COLO829 (cell line): ENCODE measurements at regions not wholly inside any gene's neighbourhood (a gene's known extent, or its start where the extent isn't known, plus 50 kb on each side); places are given as distances from the start of the nearest gene placed in this dataset.
"Not testable (repeated sequence)": the region's sequence is repeated elsewhere in the genome, so short reads cannot be mapped to it uniquely, and the experiment has no call there.

Experiments used
- DNase-seq: peaks from one replicate; pipeline ENCODE4 v3.0.0; 2012; ENCODE audit warnings: low spot score

GRCh38 chr7:149930374-149931068 lies 56.8 kb downstream of the ATP6V0E2 start:
- not testable (repeated sequence) for DNase-seq

- DNase-seq, result not testable (repeated sequence)
Measured at GRCh38 chr7:149933776-149934175, 60.0 kb downstream of the ATP6V0E2 start.

DNA sequence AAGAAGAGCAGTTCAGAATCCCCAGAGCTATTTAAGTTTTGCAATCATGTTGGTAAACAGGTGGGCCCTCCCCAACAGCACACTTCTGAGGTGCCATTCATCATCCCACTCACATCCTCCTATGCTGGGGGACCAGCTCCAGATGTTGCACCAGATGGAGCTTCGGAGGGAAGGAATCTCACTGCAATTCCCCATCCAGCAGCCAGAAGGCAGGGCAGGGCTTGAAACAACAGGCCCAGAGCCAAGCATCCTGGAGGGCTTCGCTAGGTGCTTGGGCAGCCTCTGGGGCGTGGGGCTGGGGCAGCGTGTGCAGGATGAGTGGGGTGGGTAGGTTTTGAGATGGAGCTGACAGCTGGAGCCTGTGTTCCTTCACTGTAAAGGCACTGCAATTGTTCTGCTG lies 73.6 kb downstream of the ATP6V0E2 start:
- not testable (repeated sequence) for DNase-seq

- DNase-seq, result not testable (repeated sequence)
Measured at GRCh38 chr7:149948444-149948843, 74.7 kb downstream of the ATP6V0E2 start.

- DNase-seq, result not testable (repeated sequence)
Measured at GRCh38 chr7:149949863-149950577, 76.3 kb downstream of the ATP6V0E2 start.

DNA sequence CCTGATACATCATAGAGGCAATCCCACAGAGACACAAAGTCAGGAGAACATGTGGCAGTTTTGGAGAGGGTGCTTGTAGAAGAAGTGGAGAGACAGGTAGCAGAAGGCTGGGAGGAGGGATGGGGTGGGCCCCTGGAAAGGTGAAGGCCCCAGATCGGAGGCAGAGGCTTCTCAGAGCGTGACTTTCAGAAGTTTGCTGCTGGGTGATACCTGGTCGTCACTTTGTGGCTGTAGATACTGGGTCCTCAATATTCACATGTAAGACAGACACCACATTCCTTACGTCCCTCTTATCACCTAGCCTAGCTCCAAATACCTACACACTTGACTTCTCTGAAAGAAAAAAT lies 76.8 kb downstream of the ATP6V0E2 start:
- DNase-seq, result not testable (repeated sequence)

- not testable (repeated sequence) for DNase-seq
Measured at GRCh38 chr7:149951579-149951978, 77.8 kb downstream of the ATP6V0E2 start.

- DNase-seq, result not testable (repeated sequence)
Measured at GRCh38 chr7:149958880-149959279, 85.1 kb downstream of the ATP6V0E2 start.

- DNase-seq, result not testable (repeated sequence)
Measured at GRCh38 chr7:149960863-149961262, 87.1 kb downstream of the ATP6V0E2 start.

GRCh38 chr7:149961878-149962277 lies 88.1 kb downstream of the ATP6V0E2 start:
- not testable (repeated sequence) for DNase-seq

- DNase-seq, result not testable (repeated sequence)
Measured at GRCh38 chr7:149962685-149963319, 89.0 kb downstream of the ATP6V0E2 start.

- DNase-seq, result not testable (repeated sequence)
Measured at GRCh38 chr7:149963985-149964384, 90.2 kb downstream of the ATP6V0E2 start.

GRCh38 chr7:149966444-149966843 lies 92.7 kb downstream of the ATP6V0E2 start:
- not testable (repeated sequence) for DNase-seq

- DNase-seq, result not testable (repeated sequence)
Measured at GRCh38 chr7:149972977-149973376, 99.2 kb downstream of the ATP6V0E2 start.

- DNase-seq, result not testable (repeated sequence)
Measured at GRCh38 chr7:149973681-149974080, 99.9 kb downstream of the ATP6V0E2 start.

- not testable (repeated sequence) for DNase-seq
Measured at GRCh38 chr7:149975608-149976007, 101.8 kb downstream of the ATP6V0E2 start.

DNA sequence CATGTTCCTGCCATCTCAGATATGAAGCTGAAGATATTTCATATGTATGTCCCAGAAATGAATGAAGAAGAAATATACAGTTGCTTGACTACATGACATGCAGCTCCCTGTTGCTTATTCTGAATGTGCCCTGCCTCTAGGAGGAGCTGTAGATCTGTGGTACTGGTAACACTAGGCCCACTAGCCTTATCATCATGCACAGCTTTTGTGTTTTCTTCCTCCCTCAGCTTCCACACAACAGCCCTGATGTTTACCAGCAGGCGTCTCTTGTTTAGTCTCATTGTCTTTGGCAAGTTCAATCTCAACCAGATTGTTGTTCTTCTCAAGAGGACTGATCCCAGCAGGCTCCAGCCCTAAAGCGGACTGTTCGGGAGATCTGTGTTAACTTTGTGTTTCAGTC lies 104.8 kb downstream of the ATP6V0E2 start:
- not testable (repeated sequence) for DNase-seq

- not testable (repeated sequence) for DNase-seq
Measured at GRCh38 chr7:149978944-149979343, 105.2 kb downstream of the ATP6V0E2 start.

- not testable (repeated sequence) for DNase-seq
Measured at GRCh38 chr7:149982537-149983112, 108.9 kb downstream of the ATP6V0E2 start.

GRCh38 chr7:149986866-149987265 lies 113.1 kb downstream of the ATP6V0E2 start:
- DNase-seq, result not testable (repeated sequence)

DNA sequence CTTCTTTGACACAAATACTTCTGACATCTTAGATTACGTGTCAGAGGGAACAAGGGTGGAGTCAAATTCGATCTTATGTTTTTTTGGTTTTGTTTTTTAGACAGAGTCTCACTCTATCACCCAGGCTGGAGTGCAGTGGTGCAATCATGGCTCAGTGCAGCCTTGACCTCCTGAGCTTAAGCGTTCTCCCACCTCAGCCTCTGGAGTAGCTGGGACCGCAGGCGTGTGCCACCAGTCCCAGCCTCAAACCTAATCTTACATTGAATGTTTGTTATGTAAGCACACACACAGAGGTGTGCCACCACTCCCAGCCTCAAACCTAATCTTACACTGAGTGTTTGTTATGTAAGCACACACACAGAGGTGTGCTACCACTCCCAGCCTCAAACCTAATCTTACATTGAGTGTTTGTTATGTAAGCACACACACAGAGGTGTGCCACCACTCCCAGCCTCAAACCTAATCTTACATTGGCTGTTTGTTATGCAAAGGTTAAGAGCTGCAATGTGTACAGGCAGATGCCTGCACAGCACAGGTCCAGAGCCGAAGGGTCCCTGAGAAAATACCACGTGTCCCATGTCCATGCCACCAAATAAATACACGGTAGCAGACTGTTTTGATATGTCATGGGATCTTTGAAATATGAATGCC lies 118.0 kb downstream of the ATP6V0E2 start:
- DNase-seq, result not testable (repeated sequence)

DNA sequence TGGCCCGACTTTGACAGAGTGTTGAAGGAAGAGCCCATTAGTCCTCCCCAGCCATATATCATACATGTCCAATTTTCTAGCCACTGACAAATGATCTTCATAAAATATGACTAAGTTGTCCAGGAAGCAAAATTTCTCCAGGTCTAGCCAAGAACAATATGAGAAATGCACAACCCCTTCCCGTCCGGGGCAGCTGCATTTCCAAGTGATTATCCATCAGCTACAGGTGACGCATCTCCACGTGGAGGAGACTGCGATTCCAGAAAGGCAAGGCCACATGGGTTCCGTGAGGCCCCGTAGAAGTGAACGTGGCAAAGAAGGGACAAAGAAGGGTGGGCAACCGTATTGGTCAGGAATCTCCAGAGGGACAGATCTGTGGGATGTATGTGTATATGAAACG lies 118.6 kb downstream of the ATP6V0E2 start:
- DNase-seq, result not testable (repeated sequence)
